Spleen (tissue), 11 donors: ENCODE measurements at regions not wholly inside any gene's neighbourhood (a gene's known extent, or its start where the extent isn't known, plus 50 kb on each side); places are given as distances from the start of the nearest gene placed in this dataset.

ENCODE experiments used
- DNase-seq: peaks from one replicate; pipeline ENCODE4 v3.0.0-alpha.2; 2020
- H3K27ac ChIP-seq, 8 donors: fragments of 200-600 bp; sonication (generic) in 7 of 8; 1 replicate in 4 of 8; 2 replicates in 4 of 8; pipeline versions ENCODE4 v1.5.0 to v1.8.0; 2016 to 2021; ENCODE audit warnings: inconsistent platforms in 4 of 8, mild to moderate bottlenecking in 4 of 8, moderate library complexity in 1 of 8
- H3K27me3 ChIP-seq, 7 donors: fragments of 200-600 bp; sonication (generic) in 6 of 7; replicated peaks in 1 of 7; 1 replicate in 4 of 7; 2 replicates in 3 of 7; pipeline versions ENCODE4 v1.5.0 to v1.8.0; 2016 to 2021; ENCODE audit warnings: inconsistent platforms in 3 of 7, mild to moderate bottlenecking in 1 of 7
- H3K36me3 ChIP-seq, 6 donors: fragments of 200-600 bp; sonication (generic) in 5 of 6; 1 replicate in 4 of 6; 2 replicates in 2 of 6; pipeline versions ENCODE4 v1.5.0 to v1.8.0; 2016 to 2021; ENCODE audit warnings: inconsistent platforms in 2 of 6
- H3K4me1 ChIP-seq, 6 donors: fragments of 200-600 bp; sonication (generic) in 5 of 6; 1 replicate in 3 of 6; 2 replicates in 3 of 6; pipeline versions ENCODE4 v1.5.0 to v1.8.0; 2016 to 2021; ENCODE audit warnings: inconsistent platforms in 3 of 6
- H3K4me3 ChIP-seq, 8 donors: fragments of 200-600 bp; sonication (generic) in 7 of 8; 1 replicate in 4 of 8; 2 replicates in 4 of 8; pipeline versions ENCODE4 v1.5.0 to v1.8.0; 2016 to 2021; ENCODE audit warnings: inconsistent platforms in 4 of 8, mild to moderate bottlenecking in 4 of 8, moderate library complexity in 2 of 8
- H3K9me3 ChIP-seq, 8 donors: fragments of 200-600 bp; sonication (generic) in 7 of 8; 1 replicate in 4 of 8; 2 replicates in 4 of 8; pipeline versions ENCODE4 v1.5.0 to v1.8.0; 2016 to 2021; ENCODE audit warnings: inconsistent platforms in 4 of 8
- CTCF ChIP-seq, 11 experiments: fragments of 200-600 bp in 7 of 11; fragments of 450-650 bp in 4 of 11; sonication (generic) in 4 of 11; IDR thresholded peaks in 8 of 11; conservative IDR thresholded peaks in 3 of 11; 1 replicate in 7 of 11; 2 replicates in 4 of 11; pipeline versions ENCODE4 v1.4.0 to v1.8.0; 2016 to 2021; ENCODE audit warnings: antibody characterized with exemption in 11 of 11, inconsistent platforms in 4 of 11, mild to moderate bottlenecking in 1 of 11
- POLR2A ChIP-seq, 3 donors: fragments of 450-650 bp; IDR thresholded peaks; one replicate each; pipeline ENCODE4 v1.5.1; 2017; ENCODE audit warnings: antibody characterized with exemption in 3 of 3, mild to moderate bottlenecking in 1 of 3
- POLR2AphosphoS5 ChIP-seq, 3 donors: sonication (generic); formaldehyde crosslinking; IDR thresholded peaks; one replicate each; pipeline ENCODE4 v1.5.1; 2017; ENCODE audit warnings: antibody characterized with exemption in 3 of 3
- WGBS, 5 donors: extraction: QIAGEN DNeasy Blood & Tissue Kit in 3 of 5; methylation state at CpG; one replicate each; pipeline versions ENCODE4 v1.1.5 to v1.1.7; 2013 to 2018; 5-methylcytosine and 5-hydroxymethylcytosine counted together
- intact Hi-C: fragments of 100-400 bp; cut with DNase I; formaldehyde crosslinking; loops from one replicate; pipeline ENCODE4 v1.15.0; 2023; ENCODE audit warnings: low total_unique reads
- donor health status: healthy with polysubstance abuse.
- donor health status: DM: no; HTN: no; CAD: no; lungs with moderate emphysema.
- donor health status: DM: no; HTN: no; CAD: no.
- donor health status: Bipolar disorder and iron deficiency.
- donor health status: healthy.
- donor health status: DM: no; HTN: no; CAD: no.
- donor health status: DM: yes; HTN: yes; CAD: no.

GRCh38 chr5:105735704-105736103, 1935.0 kb downstream of the EFNA5 start:
- intact Hi-C loops: no loop called here
- Histone ChIP-seq H3K36me3 (no peaks in the 10 kb centered on the region), H3K4me3 (no peak overlapping the region), H3K27me3 (no peaks in the 10 kb centered on the region), H3K4me1 (no peaks in the 10 kb centered on the region), H3K27ac (no peak overlapping the region), H3K9me3 (peaks cover 0 to 9% (median 4%) of the 10 kb centered on the region in 8 donors)
- DNase-seq: no peak
- TF ChIP-seq POLR2AphosphoS5 (IDR thresholded peaks at IDR 0.05) (no peak), CTCF (IDR thresholded peaks at IDR 0.05 in 8 of 11, conservative IDR thresholded peaks at IDR 0.05 in 3 of 11) (no peak), POLR2A (IDR thresholded peaks at IDR 0.05) (no peak)

- TF ChIP-seq CTCF (IDR thresholded peaks at IDR 0.05 in 8 of 11, conservative IDR thresholded peaks at IDR 0.05 in 3 of 11): no peak
- TF ChIP-seq POLR2A (IDR thresholded peaks at IDR 0.05): no peak
- TF ChIP-seq POLR2AphosphoS5 (IDR thresholded peaks at IDR 0.05): no peak
- intact Hi-C loops: no loop called here
- 74 to 87% (median 82%) methylated on average over 1 of the region's 1 CpG for WGBS, 5 donors
These were observed 1939.8 kb downstream of the EFNA5 start for GRCh38 chr5:105730982-105731381.

DNA sequence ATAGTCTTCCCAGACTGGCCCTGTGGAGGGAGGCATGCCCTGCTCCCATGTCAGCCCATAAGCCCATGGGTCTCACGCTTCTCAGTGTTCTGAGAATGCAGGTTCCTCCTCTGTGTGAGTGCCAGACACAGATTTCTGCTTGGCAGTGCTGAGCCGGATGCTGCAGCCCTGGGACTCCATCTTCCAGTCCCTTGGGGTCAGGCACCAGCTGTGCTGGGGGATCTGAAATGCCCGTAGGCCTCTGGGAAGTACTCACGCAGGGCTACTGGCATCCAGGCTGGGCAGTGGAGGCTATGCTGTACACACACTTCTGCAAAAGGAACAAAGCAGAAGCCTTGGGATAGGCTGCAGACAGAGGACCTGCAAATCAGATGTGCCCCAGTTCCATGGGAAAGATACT, 1944.6 kb downstream of the EFNA5 start:
- Histone ChIP-seq H3K27me3 (no peaks in the 10 kb centered on the region), H3K9me3 (peaks cover 0 to 32% (median 2%) of the 10 kb centered on the region in 8 donors), H3K36me3 (no peaks in the 10 kb centered on the region), H3K4me3 (no peak overlapping the region), H3K4me1 (no peaks in the 10 kb centered on the region), H3K27ac (no peak overlapping the region)
- TF ChIP-seq POLR2A (IDR thresholded peaks at IDR 0.05) (no peak), CTCF (IDR thresholded peaks at IDR 0.05 in 8 of 11, conservative IDR thresholded peaks at IDR 0.05 in 3 of 11) (no peak), POLR2AphosphoS5 (IDR thresholded peaks at IDR 0.05) (no peak)
- no peak for DNase-seq
- 78 to 88% (median 81%) methylated on average over 4 of the region's 4 CpGs for WGBS, 5 donors
- intact Hi-C loops: no loop called here

More at GRCh38 chr5:105730982-105731381, 1939.8 kb downstream of the EFNA5 start:
- Histone ChIP-seq H3K27ac (no peak overlapping the region), H3K4me3 (no peak overlapping the region), H3K36me3 (no peaks in the 10 kb centered on the region), H3K27me3 (no peaks in the 10 kb centered on the region), H3K9me3 (peaks cover 0 to 10% (median 0%) of the 10 kb centered on the region in 8 donors), H3K4me1 (no peaks in the 10 kb centered on the region)
- DNase-seq: no peak

DNA sequence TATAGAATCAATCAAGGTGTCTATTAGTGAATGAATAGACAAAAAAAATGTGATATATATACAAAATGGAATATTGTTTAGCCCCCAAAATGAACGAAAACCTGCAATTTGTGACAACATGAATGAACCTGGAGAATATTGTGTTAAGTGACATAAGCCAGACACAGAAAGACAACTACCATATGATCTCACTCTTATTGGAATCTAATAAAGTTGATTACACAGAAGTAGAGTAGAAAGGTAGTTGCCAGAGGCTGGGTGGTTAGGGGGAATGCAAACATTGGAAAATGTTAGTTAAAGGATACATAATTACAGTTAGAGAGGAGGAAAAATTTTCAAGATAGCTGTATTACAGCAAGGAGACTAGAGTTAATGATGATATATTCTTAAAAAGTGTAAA, 1962.3 kb downstream of the EFNA5 start:
- WGBS, 5 donors: 59 to 79% (median 69%) methylated on average over 1 of the region's 1 CpG

More for the DNA sequence above, 1962.3 kb downstream of the EFNA5 start:
- no peaks in the 10 kb centered on the region for H3K4me1 ChIP-seq
- H3K36me3 ChIP-seq: no peaks in the 10 kb centered on the region
- TF ChIP-seq POLR2AphosphoS5 (IDR thresholded peaks at IDR 0.05): no peak
- no peak for TF ChIP-seq POLR2A (IDR thresholded peaks at IDR 0.05)
- no peak for TF ChIP-seq CTCF (IDR thresholded peaks at IDR 0.05 in 8 of 11, conservative IDR thresholded peaks at IDR 0.05 in 3 of 11)
- H3K9me3 ChIP-seq: peaks cover 0 to 35% (median 20%) of the 10 kb centered on the region in 8 donors
- H3K27ac ChIP-seq: no peak overlapping the region
- no peak overlapping the region for H3K4me3 ChIP-seq
- no peak for DNase-seq
- no peaks in the 10 kb centered on the region for H3K27me3 ChIP-seq
- intact Hi-C loops: no loop called here
